Mucosa of descending colon (tissue), 3 donors: ENCODE measurements at regions not wholly inside any gene's neighbourhood (a gene's known extent, or its start where the extent isn't known, plus 50 kb on each side); places are given as distances from the start of the nearest gene placed in this dataset.

Experiments used
- ATAC-seq: fragments of 200-7000 bp; cut with Tn5 transposase; one replicate; pipeline ENCODE4 v1.9.1; 2020; ENCODE audit warnings: mild to moderate bottlenecking, moderate library complexity
- DNase-seq, 3 donors: peaks; one replicate each; pipeline ENCODE4 v3.0.0-alpha.2; 2020
- H3K36me3 ChIP-seq: fragments of 200-600 bp; one replicate; pipeline ENCODE4 v1.8.0; 2021; ENCODE audit warnings: low read depth, mild to moderate bottlenecking
- H3K4me1 ChIP-seq: fragments of 200-600 bp; one replicate; pipeline ENCODE4 v1.8.0; 2021; ENCODE audit warnings: low read depth, mild to moderate bottlenecking
- H3K4me3 ChIP-seq: fragments of 200-600 bp; one replicate; pipeline ENCODE4 v1.8.0; 2021; ENCODE audit warnings: mild to moderate bottlenecking
- H3K9me3 ChIP-seq: fragments of 200-600 bp; one replicate; pipeline ENCODE4 v1.8.0; 2021; ENCODE audit warnings: mild to moderate bottlenecking
- intact Hi-C, 2 donors: fragments of 100-400 bp; cut with DNase I in 1 of 2; cut with micrococcal nuclease in 1 of 2; formaldehyde crosslinking; loops; one replicate each; pipeline versions ENCODE4 v1.11.0 to v1.11.1; 2022; cut with DNase I, micrococcal nuclease
- TF ChIP-seq, protein P1 (sequence below): fragments of 200-600 bp; IDR thresholded peaks from one replicate; pipeline ENCODE4 v1.8.0; 2022; ENCODE audit warnings: antibody characterized with exemption, mild to moderate bottlenecking
- donor health status: DM: no; HTN: no; CAD: no; lungs with moderate emphysema.
- donor health status: DM: no; HTN: no; CAD: no.
- donor health status: DM: no; HTN: yes; CAD: no.

GRCh38 chr5:12625667-12626263 lies 721.5 kb upstream of the CTNND2 start:
- TF ChIP-seq, protein P1, sequence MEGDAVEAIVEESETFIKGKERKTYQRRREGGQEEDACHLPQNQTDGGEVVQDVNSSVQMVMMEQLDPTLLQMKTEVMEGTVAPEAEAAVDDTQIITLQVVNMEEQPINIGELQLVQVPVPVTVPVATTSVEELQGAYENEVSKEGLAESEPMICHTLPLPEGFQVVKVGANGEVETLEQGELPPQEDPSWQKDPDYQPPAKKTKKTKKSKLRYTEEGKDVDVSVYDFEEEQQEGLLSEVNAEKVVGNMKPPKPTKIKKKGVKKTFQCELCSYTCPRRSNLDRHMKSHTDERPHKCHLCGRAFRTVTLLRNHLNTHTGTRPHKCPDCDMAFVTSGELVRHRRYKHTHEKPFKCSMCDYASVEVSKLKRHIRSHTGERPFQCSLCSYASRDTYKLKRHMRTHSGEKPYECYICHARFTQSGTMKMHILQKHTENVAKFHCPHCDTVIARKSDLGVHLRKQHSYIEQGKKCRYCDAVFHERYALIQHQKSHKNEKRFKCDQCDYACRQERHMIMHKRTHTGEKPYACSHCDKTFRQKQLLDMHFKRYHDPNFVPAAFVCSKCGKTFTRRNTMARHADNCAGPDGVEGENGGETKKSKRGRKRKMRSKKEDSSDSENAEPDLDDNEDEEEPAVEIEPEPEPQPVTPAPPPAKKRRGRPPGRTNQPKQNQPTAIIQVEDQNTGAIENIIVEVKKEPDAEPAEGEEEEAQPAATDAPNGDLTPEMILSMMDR = no peak
- DNase-seq (no peak), ATAC-seq (no peak)
- Histone ChIP-seq H3K4me1 (no peaks in the 10 kb centered on the region), H3K4me3 (no peak overlapping the region), H3K9me3 (peaks cover 39% of the 10 kb centered on the region), H3K36me3 (no peaks in the 10 kb centered on the region)
- intact Hi-C loops = no loop called here

GRCh38 chr5:12624776-12625560 lies 720.7 kb upstream of the CTNND2 start:
- H3K9me3 ChIP-seq = peaks cover 39% of the 10 kb centered on the region
- ATAC-seq (no peak), DNase-seq (no peak)
- intact Hi-C loops = no loop called here
- TF ChIP-seq, protein P1 = no peak
- H3K4me1 ChIP-seq = no peaks in the 10 kb centered on the region
- H3K4me3 ChIP-seq = no peak overlapping the region
- H3K36me3 ChIP-seq = no peaks in the 10 kb centered on the region

GRCh38 chr5:12623408-12623807 lies 719.2 kb upstream of the CTNND2 start:
- ATAC-seq (no peak), DNase-seq (no peak)
- H3K9me3 ChIP-seq = peaks cover 45% of the 10 kb centered on the region
- TF ChIP-seq, protein P1 = no peak
- H3K4me1 ChIP-seq = no peaks in the 10 kb centered on the region
- no peaks in the 10 kb centered on the region for H3K36me3 ChIP-seq
- H3K4me3 ChIP-seq = no peak overlapping the region
- intact Hi-C loops = no loop called here

GRCh38 chr5:12616093-12616492 lies 711.8 kb upstream of the CTNND2 start:
- TF ChIP-seq, protein P1 = no peak
- ATAC-seq = no peak
- Histone ChIP-seq H3K4me1 (no peaks in the 10 kb centered on the region), H3K36me3 (no peaks in the 10 kb centered on the region), H3K9me3 (peaks cover 48% of the 10 kb centered on the region), H3K4me3 (no peak overlapping the region)
- intact Hi-C loops = no loop called here
- DNase-seq = no peak

DNA sequence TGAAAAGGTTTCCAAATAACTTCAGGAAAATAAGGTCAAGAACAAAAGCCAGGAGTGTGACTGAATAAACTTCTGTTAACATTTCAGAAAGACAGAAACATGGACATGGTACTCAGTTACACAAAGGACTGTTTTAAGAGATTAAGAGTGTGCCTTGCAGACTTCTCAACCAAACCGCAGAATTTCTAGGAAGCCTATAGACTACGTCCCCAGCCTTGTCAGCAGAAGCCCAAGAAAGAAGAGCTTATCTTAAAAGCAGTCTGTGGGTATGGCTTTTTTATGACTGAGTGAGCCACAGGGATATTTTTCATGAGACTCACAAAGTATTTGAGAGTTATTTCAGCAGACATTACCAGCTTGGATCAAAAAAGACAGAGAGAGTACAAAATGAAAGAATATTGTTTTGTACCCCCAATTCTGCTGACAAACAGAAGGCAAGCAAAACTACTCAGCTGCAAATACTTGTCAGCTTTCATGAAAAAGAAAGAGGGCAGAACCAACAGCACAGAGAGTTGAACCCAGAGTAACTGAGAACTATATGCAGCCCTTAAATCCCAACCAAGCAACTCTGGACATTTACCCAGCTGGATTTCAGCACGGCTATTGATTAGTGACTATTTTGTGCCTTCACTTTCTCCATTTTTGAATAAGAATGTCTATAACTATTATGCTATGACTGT lies 711.0 kb upstream of the CTNND2 start:
- Histone ChIP-seq H3K36me3 (no peaks in the 10 kb centered on the region), H3K4me3 (no peak overlapping the region), H3K4me1 (no peaks in the 10 kb centered on the region), H3K9me3 (peaks cover 47% of the 10 kb centered on the region)
- no peak for ATAC-seq
- TF ChIP-seq, protein P1 = no peak
- DNase-seq = no peak
- intact Hi-C loops = no loop called here
